HEK293T (cell line): ENCODE measurements at regions not wholly inside any gene's neighbourhood (a gene's known extent, or its start where the extent isn't known, plus 50 kb on each side); places are given as distances from the start of the nearest gene placed in this dataset.

Experiments used
- BHLHE40 ChIP-seq: fragments of 450-650 bp; IDR thresholded peaks from 2 replicates; pipeline ENCODE4 v1.6.1; 2016; ENCODE audit warnings: mild to moderate bottlenecking, moderate library complexity, borderline replicate concordance
- CTBP1 ChIP-seq: fragments of 450-650 bp; IDR thresholded peaks from 2 replicates; pipeline ENCODE4 v1.6.1; 2016; ENCODE audit warnings: borderline replicate concordance
- ELF4 ChIP-seq: fragments of 450-650 bp; IDR thresholded peaks from 2 replicates; pipeline ENCODE4 v1.6.1; 2017; ENCODE audit warnings: antibody characterized with exemption
- FOXA1 ChIP-seq: fragments of 450-650 bp; IDR thresholded peaks from 2 replicates; pipeline ENCODE4 v1.6.1; 2016; ENCODE audit warnings: mild to moderate bottlenecking
- FOXM1 ChIP-seq: fragments of 450-650 bp; IDR thresholded peaks from 2 replicates; pipeline ENCODE4 v1.6.1; 2017; ENCODE audit warnings: mild to moderate bottlenecking, borderline replicate concordance
- SP1 ChIP-seq: fragments of 450-650 bp; IDR thresholded peaks from 2 replicates; pipeline ENCODE4 v1.6.1; 2017
- TARDBP ChIP-seq: fragments of 450-650 bp; IDR thresholded peaks from 2 replicates; pipeline ENCODE4 v1.6.1; 2016

DNA sequence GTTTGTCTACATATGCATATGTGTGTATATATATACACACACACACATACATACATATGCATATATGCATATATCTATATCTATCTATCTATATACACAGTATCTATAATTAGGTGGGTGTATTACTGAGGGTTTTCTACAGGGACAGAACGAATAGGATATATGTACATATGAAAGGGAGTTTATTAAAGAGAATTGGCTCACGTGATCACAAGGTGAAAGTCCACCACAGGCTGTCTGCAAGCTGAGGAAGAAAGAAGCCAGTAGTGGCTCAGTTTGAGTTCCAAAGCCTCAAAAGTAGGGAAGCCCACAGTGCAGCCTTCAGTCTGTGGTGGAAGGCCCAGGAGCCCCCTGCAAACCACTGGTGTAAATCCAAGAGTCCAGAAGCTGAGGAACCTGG is 756.0 kb upstream of the ACVR2A start:
- TF ChIP-seq CTBP1 (no peak), FOXA1 (no peak), SP1 (no peak), TARDBP (no peak), FOXM1 (no peak), BHLHE40 (no peak), ELF4 (no peak)
